BJ (cell line): ENCODE measurements at regions not wholly inside any gene's neighbourhood (a gene's known extent, or its start where the extent isn't known, plus 50 kb on each side); places are given as distances from the start of the nearest gene placed in this dataset.

Experiments used
- CTCF ChIA-PET: fragments of 350-600 bp; formaldehyde crosslinking; extraction: SDS; loops from one replicate; lab custom pipeline; 2021; ENCODE audit warnings: antibody characterized with exemption, inconsistent platforms; lab: Yijun Ruan, JAX
- POLR2A ChIA-PET: fragments of 300-600 bp; sonication (Branson Sonifier 250); formaldehyde crosslinking; extraction: SDS; loops from one replicate; lab custom pipeline; 2021; ENCODE audit warnings: antibody characterized with exemption; lab: Charles Lee
- DNase-seq: peaks from one replicate; pipeline ENCODE4 v3.0.0-alpha.2; 2011; ENCODE audit warnings: low read depth
- H3K27me3 ChIP-seq: 2 replicates; pipeline ENCODE4 v1.6.0; 2011; ENCODE audit warnings: low read length; ENCODE audit not compliant: control insufficient read depth, insufficient read depth
- H3K36me3 ChIP-seq: 2 replicates; pipeline ENCODE4 v1.5.1; 2011; ENCODE audit warnings: low read length; ENCODE audit not compliant: control insufficient read depth, insufficient read depth
- H3K4me3 ChIP-seq: 2 replicates; pipeline ENCODE4 v1.5.1; 2011; ENCODE audit warnings: low read depth, mild to moderate bottlenecking, control low read depth, low read length
- TF ChIP-seq, protein P1 (sequence below): IDR thresholded peaks from 2 replicates; pipeline ENCODE4 v1.5.1; 2011; ENCODE audit warnings: low read depth, mild to moderate bottlenecking, control low read depth, inconsistent platforms, low read length, moderate library complexity; ENCODE audit not compliant: insufficient read depth

DNA sequence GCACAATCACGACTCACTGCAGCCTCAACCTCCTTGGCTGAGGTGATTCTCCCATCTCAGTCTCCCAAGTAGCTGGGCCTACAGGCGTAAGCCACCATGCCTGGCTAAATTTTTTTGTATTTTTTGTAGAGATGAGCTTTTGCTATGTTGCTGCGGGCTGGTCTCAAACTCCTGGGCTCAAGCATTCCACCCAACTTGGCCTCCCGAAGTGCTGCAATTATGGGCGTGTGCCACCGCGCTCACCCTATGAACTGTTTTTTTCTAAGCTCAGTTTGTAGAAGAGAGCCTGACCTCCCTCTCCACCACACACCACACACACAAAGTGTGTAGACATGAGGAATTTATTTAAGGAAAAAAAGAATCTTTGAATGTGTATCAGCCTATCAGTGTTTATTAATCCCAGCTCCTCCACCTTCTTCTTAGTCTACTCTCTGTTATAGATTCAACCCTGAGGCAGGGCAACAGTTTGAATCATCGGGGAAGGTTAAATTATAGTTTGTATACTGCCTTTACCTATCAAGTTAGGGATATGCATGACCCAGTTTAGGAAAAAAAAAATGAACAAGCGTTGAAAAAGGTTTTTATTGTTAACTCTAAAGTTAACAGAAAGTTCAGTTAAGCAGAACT is 74.1 kb downstream of the PLEKHG1 start:
- Histone ChIP-seq H3K27me3 (no peaks in the 10 kb centered on the region), H3K4me3 (no peak overlapping the region), H3K36me3 (no peaks in the 10 kb centered on the region)
- POLR2A ChIA-PET: no interaction called here
- TF ChIP-seq, protein P1, sequence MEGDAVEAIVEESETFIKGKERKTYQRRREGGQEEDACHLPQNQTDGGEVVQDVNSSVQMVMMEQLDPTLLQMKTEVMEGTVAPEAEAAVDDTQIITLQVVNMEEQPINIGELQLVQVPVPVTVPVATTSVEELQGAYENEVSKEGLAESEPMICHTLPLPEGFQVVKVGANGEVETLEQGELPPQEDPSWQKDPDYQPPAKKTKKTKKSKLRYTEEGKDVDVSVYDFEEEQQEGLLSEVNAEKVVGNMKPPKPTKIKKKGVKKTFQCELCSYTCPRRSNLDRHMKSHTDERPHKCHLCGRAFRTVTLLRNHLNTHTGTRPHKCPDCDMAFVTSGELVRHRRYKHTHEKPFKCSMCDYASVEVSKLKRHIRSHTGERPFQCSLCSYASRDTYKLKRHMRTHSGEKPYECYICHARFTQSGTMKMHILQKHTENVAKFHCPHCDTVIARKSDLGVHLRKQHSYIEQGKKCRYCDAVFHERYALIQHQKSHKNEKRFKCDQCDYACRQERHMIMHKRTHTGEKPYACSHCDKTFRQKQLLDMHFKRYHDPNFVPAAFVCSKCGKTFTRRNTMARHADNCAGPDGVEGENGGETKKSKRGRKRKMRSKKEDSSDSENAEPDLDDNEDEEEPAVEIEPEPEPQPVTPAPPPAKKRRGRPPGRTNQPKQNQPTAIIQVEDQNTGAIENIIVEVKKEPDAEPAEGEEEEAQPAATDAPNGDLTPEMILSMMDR: no peak
- DNase-seq: no peak
- CTCF ChIA-PET: interaction anchor here (0.7 to 1.7 kb wide), 3 partner anchors 9 to 256 kb away, joined by 3 to 4 read pairs (median 4); no protein-coding TSS in a partner anchor

DNA sequence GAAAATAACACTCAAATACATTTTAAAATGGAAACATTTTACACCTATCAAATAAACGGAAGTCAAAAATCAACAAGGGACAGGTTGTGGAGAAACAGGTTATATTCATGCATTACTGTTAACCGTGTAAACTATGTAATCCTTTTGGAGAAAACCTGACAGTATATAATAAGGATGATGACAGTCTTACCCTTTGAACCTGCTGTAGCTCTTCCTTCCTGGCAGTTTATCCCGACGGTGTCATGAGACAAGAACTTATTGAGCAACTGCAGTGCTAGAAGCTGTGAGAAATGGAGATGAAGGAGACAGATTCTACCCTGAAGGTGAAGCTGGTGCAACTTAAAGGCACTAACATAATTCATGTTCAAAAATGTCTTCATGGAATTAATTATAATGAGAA is 76.7 kb downstream of the PLEKHG1 start:
- ChIA-PET CTCF (interaction anchor here (1.5 kb wide), 1 partner anchor 7 kb away, joined by 3 read pairs; no protein-coding TSS in a partner anchor), POLR2A (no interaction called here)
- Histone ChIP-seq H3K36me3 (no peaks in the 10 kb centered on the region), H3K27me3 (no peaks in the 10 kb centered on the region), H3K4me3 (no peak overlapping the region)
- TF ChIP-seq, protein P1: no peak
- no peak for DNase-seq

DNA sequence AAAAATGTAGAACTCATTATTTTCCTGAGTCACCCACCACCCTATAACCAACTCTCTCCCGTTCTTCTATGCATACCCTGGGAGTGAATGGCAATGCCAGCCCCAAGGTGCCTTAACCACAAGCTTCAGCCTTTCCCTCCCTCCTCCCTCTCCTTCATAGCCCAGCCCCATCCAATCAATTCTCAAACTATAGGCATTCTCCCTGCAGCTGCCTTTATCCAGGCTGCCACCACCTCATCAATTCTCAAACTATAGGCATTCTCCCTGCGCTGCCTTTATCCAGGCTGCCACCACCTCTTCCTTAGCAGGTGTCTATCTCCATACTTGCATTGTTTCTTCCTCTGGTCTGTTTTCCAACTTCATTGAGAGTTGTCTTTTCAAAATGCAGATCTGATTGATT is 77.1 kb downstream of the PLEKHG1 start:
- Histone ChIP-seq H3K36me3 (no peaks in the 10 kb centered on the region), H3K4me3 (no peak overlapping the region), H3K27me3 (no peaks in the 10 kb centered on the region)
- POLR2A ChIA-PET: no interaction called here
- DNase-seq: no peak
- CTCF ChIA-PET: interaction anchor here (1.5 kb wide), 1 partner anchor 8 kb away, joined by 3 read pairs; no protein-coding TSS in a partner anchor
- TF ChIP-seq, protein P1: no peak

DNA sequence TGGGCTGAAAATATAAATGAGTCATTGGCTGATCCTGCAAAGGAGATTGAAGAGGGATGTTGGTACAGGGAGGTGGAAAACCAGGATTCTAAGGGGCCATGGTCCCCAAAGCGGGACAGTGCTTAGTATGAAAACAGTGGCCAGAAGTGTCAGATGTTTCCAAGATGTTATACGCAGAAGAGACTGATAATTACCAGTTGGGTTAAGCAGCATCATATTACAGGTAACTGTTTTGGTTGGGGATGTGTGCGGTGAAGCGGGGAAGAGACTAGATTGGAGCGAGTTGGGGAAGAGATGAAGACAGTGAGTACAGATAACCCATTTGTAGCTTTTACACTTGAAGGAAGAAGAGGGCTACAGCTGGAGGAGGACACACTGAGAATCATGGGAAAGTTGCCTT is 80.8 kb downstream of the PLEKHG1 start:
- no peaks in the 10 kb centered on the region for H3K27me3 ChIP-seq
- no peak overlapping the region for H3K4me3 ChIP-seq
- DNase-seq: no peak
- CTCF ChIA-PET: interaction anchor here (0.7 kb wide), 1 partner anchor 15 kb away, joined by 3 read pairs; no protein-coding TSS in a partner anchor
- TF ChIP-seq, protein P1: no peak
- POLR2A ChIA-PET: no interaction called here
- H3K36me3 ChIP-seq: no peaks in the 10 kb centered on the region

DNA sequence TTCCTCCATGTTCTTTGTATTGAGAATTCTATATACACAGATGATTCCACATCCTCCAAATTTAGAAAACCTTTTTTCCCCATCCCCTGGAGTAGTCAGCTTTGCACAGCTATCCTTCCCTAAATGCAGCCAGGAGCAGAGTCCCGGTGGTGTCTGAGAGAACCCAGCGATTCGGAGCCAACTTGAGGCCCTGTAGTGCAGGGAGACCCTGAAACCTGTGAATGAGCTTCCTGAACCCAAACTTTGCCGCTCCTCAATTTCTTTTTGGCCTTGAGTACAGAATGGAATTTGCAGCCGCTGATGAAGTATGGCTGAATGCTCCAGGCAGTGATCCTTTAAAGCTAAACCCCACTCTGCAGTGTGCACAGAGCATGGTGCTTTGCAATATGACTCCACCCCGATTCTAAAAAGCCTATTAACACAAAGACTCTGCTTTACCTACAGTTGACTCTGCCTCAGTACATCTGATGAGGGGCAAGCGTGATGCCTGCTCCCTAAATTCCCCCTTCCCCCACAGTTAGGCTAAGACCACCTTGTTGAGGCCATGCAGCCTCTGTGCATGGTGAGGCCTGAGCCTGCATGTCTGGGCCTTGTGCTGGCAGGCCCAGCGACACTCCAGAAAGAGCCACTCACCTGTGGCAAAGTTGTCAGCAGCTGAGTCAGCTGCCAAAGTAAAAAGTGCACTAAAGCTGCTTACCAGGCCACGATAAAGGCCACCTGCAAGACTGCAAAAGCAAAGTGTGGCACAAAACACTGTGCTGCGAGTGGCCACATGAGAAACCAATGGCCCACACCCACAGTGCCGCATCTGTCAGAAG is 82.1 kb downstream of the PLEKHG1 start:
- ChIA-PET CTCF (interaction anchor here (0.5 to 0.6 kb wide), 2 partner anchors 8 to 136 kb away, joined by 4 read pairs; no protein-coding TSS in a partner anchor), POLR2A (no interaction called here)
- H3K27me3 ChIP-seq: no peaks in the 10 kb centered on the region
- DNase-seq: no peak
- H3K36me3 ChIP-seq: no peaks in the 10 kb centered on the region
- H3K4me3 ChIP-seq: no peak overlapping the region
- TF ChIP-seq, protein P1: no peak
